ENCODE measurements at regions not wholly inside any gene's neighbourhood (a gene's known extent, or its start where the extent isn't known, plus 50 kb on each side); places are given as distances from the start of the nearest gene placed in this dataset.
A peak's percentile ranks its signal among the peaks of the same experiment; 100 is the strongest.

DNA sequence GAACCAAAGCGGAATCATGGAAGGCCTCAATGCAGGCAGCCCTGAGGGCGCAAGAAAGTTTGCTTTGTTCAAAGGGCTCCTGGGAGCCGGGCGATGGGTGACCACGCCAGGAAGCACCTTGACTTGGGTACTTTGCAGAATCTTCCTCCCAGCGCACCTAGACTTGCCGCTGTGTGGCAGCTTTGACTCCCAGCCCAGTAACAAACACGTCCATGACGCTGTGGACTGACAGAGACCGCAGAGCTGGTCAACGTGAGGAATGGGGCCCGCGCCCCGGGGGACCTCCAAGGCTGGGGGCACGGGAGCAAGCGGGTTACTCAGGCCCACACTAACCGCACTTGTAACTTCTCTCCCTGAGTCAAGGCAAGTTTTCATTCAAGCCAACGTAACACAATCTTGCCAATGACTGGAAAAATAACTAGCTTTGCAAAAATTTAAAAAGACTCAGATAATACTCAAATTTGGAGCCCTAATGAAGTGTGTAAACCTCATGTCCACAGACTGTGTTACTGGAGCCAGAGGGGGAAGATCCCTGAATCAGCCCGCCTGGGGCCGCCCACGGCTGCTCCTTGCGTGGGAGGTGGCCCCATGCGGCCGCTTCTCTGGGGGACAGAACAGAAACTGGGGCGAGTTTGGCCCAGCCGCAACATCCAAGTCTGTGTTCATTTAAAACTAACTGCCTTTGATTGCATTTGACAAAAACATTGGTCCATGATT is 130.8 kb downstream of the DNAJB6 start:
- peaks cover 33% of the 10 kb centered on the region for H3K27me3 Mint-ChIP-seq
- no peak for ATAC-seq
- H3K4me1 Mint-ChIP-seq = no peaks in the 10 kb centered on the region
- peaks cover 3% of the 10 kb centered on the region for H3K9me3 Mint-ChIP-seq
- H3K4me3 Mint-ChIP-seq = no peak overlapping the region
- no peaks in the 10 kb centered on the region for H3K36me3 Mint-ChIP-seq
- no peak overlapping the region for H3K27ac Mint-ChIP-seq

DNA sequence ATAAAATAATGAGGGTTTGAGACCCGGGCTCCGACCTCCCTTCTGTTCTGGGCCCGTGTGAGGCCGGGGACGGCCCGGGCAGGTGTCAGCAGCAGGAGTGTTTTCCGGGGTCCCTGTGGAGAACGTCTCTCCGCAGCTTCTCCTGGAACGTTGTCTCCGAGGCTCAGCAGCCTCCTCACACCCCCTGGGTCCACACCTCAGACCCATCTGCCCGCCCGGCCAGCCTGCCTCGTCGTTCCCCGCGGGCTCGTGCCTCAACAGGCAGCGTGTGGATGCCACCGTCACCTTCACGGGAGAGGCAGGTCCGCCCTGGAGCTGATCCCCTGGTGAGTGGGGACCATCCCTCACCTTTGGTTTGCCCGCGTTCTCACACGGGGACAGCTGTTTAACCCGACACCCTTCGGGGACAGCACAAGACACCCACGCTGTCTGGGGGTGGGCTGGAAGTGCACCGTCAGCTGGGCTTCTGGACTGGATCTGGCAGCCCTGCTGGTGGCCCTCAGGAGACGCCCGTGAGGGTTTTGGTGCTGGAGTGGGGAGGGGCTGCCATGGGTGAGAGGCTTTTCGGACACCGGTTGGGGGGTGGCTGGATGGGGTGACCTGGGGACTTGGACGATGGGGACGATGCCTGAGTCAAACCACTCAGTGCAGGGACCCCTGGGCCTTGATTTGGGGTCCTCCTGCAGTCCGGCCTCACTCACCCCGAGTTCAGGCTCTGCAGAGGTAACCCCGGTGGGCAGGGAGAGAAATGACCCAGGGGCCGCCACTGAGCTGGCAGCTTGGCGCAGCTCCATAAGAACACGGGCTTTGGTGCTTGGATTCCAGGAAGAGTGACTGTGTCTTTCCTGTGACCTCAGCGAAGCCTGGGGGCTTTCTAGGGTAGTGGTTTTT is 131.7 kb downstream of the DNAJB6 start:
- H3K9me3 Mint-ChIP-seq = peaks cover 10% of the 10 kb centered on the region
- H3K4me3 Mint-ChIP-seq = no peak overlapping the region
- peaks cover 27% of the 10 kb centered on the region for H3K27me3 Mint-ChIP-seq
- H3K36me3 Mint-ChIP-seq = no peaks in the 10 kb centered on the region
- H3K27ac Mint-ChIP-seq = no peak overlapping the region
- H3K4me1 Mint-ChIP-seq = no peaks in the 10 kb centered on the region
- ATAC-seq = no peak

DNA sequence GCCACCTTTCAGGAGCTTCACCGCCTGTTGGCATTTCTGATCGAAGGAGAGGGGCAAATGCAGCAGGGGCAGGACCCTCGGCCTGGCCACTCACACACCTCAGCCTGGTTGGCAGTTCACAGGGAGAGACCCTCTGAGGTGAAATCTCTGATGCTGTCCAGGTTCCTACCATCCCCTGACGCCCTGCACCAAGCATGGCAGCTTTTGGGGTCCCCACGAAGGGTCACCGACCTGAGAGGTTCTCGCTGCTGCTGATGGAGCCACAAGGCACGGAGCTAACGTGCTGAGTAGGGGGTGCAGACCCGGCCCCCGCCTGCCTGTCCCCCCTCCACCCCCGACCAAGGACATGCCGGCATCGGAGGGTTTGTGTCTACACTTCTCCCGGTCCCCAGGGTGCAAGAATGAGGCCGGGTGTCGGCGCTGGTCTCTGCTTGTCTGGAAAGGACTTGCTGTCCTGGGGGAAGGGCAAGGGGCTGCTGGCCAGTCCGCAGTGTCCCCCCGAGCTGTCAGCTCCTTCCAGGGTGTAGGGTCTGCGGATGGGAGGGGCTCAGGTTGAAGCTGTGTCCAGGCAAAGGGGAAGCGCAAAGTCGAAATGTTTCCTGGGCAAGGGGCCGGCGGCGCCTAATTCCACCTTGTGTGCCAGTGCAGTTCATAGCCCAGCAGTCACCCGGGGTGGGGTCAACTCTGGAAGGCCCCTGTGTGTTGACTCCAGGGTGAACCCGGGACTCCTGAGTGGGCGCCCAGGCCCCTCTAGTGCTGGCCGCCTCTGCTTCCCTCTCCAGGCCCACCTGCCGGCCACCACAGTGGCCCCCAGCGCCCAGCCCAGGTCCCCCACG is 132.6 kb downstream of the DNAJB6 start:
- Mint-ChIP-seq H3K27ac (no peak overlapping the region), H3K9me3 (peaks cover 15% of the 10 kb centered on the region), H3K36me3 (no peaks in the 10 kb centered on the region), H3K27me3 (peaks cover 24% of the 10 kb centered on the region), H3K4me1 (no peaks in the 10 kb centered on the region), H3K4me3 (no peak overlapping the region)
- peak; percentile 10 for ATAC-seq

DNA sequence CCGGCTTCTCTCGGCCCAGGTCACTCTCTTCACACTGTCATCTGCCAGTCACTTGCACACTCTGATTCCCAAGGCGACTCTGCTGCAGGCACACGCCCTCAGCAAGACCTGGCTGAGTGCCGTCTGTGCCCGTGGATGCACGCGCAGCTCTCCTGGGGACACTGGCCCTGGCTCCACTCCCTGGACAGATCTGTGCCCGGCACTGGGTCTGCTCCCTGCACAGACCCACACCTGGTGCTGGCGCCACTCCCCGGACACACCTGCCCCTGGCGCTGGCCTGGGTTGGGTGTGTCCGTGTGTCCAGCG is 133.2 kb downstream of the DNAJB6 start:
- Mint-ChIP-seq H3K36me3 (no peaks in the 10 kb centered on the region), H3K27ac (no peak overlapping the region), H3K9me3 (peaks cover 17% of the 10 kb centered on the region), H3K27me3 (peaks cover 18% of the 10 kb centered on the region), H3K4me1 (no peaks in the 10 kb centered on the region), H3K4me3 (no peak overlapping the region)
- ATAC-seq = no peak

DNA sequence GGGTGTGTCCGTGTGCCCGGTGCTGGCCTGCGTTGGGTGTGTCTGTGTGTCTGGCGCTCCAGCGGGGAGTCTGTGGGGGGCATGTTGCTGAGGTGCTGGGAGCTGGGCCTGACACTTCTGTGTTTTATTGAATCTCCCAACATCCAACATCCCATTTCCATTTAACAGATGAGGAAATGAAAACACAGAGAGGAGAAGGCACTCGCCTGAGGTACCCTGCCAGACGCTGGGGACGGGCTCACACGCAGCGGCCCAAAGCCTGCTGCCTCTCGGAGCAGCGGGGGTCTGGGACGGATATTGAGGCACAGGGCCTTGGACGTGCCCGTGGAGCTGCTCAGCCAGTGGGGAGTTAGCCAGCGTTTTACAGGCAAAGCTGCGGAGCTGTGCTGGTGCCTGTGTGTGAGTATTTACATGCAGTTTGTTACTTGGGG is 133.9 kb downstream of the DNAJB6 start:
- Mint-ChIP-seq H3K4me1 (no peaks in the 10 kb centered on the region), H3K9me3 (peaks cover 17% of the 10 kb centered on the region), H3K4me3 (no peak overlapping the region), H3K36me3 (no peaks in the 10 kb centered on the region), H3K27me3 (peaks cover 12% of the 10 kb centered on the region), H3K27ac (no peak overlapping the region)
- ATAC-seq = no peak

DNA sequence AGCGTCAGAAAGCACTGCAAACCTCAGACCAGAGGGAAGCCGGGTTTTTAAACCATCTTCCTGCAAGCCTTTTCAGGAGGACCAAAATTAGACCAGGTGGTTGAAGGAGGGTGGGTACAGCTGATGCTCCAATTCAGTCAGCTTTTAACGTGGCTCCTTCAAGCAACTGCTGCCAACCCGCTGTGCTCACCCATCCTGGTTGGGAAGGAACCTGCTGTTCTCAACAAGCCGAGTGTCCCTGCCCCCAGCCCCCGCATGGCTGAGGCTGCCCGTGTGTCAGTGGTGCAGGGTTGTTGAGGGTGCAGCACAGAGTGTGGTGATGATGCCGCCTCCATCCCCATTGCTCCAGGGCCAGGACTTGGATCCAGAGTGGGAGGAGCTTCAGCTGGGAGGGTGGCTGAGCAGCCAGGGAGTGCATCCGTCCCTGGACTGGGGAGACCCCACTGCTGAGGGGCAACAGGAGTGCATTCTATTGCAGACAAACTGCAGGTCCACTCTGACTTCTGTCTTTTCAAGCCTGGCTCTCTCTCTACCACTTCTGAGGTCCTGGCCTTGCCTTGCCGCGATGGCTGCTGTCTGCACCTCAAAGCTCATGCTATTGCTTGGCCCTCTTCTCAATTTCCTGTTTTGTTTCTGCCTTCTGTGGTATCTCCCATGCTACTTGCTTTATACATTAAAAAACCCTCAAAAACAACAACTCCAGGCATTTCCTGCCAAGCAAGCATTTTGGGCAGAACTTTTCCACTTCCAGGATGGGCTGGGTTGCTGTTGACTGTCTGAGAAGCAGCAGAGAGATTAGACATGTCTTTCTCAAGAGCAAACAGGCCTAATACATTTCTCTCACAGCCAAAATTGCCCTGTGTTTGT is 134.7 kb downstream of the DNAJB6 start:
- Mint-ChIP-seq H3K4me1 (no peaks in the 10 kb centered on the region), H3K27me3 (peaks cover 4% of the 10 kb centered on the region), H3K27ac (no peak overlapping the region), H3K9me3 (peaks cover 17% of the 10 kb centered on the region), H3K4me3 (no peak overlapping the region), H3K36me3 (no peaks in the 10 kb centered on the region)
- ATAC-seq = no peak

DNA sequence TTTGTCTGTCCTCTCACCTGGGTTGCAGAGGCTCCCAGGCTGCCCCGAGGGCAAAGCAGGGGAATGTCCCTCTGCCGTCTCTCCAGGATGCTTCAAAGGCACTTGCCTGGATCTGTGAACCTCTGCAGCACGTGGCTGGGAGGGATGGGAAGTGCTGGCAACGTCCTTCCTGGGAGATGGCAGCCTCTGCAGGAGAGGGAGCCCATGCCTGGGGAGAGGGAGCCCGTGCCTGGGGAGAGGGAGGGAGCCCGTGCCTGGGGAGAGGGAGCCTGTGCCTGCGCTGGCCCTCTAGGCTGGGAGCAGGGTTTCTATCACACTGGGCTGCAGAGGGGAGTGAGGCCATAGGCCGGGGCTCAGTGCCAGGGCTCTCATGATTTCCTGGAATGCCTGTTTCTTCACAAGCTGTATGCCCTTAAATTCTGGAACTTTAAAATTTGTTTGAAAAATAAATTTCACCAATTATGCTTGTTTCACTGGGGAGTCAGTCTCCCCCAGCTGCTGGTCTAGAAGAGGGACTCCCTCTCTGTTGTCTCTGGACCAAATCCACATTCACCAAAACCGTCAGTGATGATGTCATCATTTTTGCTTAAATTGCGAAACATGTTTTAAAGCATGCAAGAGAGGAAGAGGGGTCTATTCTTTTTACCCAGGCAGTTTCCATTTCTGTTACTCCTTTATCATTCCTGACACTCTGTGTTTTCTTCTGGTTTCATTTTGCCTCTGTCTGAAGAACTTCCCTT is 135.7 kb downstream of the DNAJB6 start:
- no peak for ATAC-seq
- Mint-ChIP-seq H3K9me3 (peaks cover 17% of the 10 kb centered on the region), H3K4me1 (no peaks in the 10 kb centered on the region), H3K27ac (no peak overlapping the region), H3K36me3 (no peaks in the 10 kb centered on the region), H3K27me3 (no peaks in the 10 kb centered on the region), H3K4me3 (no peak overlapping the region)

DNA sequence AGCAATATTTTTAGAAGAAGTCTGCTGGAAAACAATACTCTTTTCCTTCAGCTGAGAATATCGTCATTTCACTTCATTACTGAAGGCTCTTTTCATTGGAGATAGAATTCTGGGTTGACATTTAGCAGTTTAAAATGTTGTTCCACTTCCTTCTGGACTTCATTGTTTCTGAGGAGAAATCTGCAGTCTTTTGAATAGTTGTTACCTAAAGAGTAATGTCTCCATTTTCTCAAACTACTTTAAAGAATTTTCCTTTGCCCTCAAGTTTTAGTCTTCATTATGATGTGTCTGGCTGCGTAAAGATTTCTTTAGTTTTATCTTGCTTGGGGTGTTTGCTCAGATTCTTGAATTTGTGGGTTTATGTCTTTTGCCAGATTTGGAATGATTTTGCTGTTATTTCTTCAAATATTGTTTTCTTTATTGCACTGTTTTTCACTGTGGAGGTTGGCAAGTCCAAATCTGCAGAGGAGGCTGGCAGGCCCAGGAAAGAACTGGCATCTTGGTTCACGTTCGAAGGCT is 136.3 kb downstream of the DNAJB6 start:
- no peak overlapping the region for H3K27ac Mint-ChIP-seq
- H3K9me3 Mint-ChIP-seq = peaks cover 17% of the 10 kb centered on the region
- H3K27me3 Mint-ChIP-seq = peaks cover 2% of the 10 kb centered on the region
- no peak overlapping the region for H3K4me3 Mint-ChIP-seq
- no peak for ATAC-seq
- no peaks in the 10 kb centered on the region for H3K36me3 Mint-ChIP-seq
- H3K4me1 Mint-ChIP-seq = peaks cover 1% of the 10 kb centered on the region

DNA sequence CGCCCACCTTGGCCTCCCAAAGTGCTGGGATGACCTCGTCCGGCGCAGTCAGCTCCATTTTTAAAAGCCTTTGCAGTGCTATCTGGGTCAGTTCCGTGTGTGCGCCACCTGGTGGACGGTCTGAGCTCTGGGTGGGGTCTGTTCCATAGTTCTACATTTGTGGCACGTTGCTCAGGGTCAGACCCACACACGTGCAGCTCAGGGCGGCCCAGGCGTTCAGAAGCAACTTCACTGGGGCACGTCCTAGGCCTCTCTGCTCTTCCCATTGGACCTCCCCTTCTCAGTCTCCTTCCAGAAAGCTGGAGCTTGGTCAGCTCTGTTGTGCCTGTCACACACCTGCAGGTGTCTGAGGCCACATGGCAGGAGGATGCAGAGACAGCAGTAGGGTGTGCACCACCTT is 137.9 kb downstream of the DNAJB6 start:
- no peaks in the 10 kb centered on the region for H3K36me3 Mint-ChIP-seq
- H3K4me3 Mint-ChIP-seq = no peak overlapping the region
- peaks cover 7% of the 10 kb centered on the region for H3K4me1 Mint-ChIP-seq
- ATAC-seq = no peak
- peaks cover 17% of the 10 kb centered on the region for H3K9me3 Mint-ChIP-seq
- H3K27ac Mint-ChIP-seq = no peak overlapping the region
- H3K27me3 Mint-ChIP-seq = peaks cover 9% of the 10 kb centered on the region

DNA sequence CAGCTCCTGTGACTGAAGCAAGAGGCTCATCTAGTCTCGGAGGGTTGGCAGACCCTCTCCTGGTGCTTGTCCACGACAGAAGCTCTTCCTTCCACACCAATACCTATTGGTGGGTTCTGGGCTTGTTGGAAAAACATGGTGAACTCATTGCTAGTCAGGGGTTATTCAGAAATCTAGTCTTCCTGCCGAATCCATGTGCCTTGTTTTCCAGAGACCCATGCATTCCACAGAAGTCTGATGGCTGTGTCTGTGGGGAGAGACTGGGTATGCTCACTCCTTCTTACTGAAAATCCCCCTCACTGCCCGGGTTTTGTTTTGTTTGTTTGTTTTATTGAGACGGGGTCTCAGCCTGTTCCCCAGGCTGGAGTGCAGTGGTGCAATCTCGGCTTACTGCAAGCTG is 138.3 kb downstream of the DNAJB6 start:
- H3K4me3 Mint-ChIP-seq = no peak overlapping the region
- peaks cover 17% of the 10 kb centered on the region for H3K9me3 Mint-ChIP-seq
- ATAC-seq = no peak
- H3K27ac Mint-ChIP-seq = no peak overlapping the region
- H3K36me3 Mint-ChIP-seq = no peaks in the 10 kb centered on the region
- H3K4me1 Mint-ChIP-seq = peaks cover 7% of the 10 kb centered on the region
- H3K27me3 Mint-ChIP-seq = peaks cover 9% of the 10 kb centered on the region

DNA sequence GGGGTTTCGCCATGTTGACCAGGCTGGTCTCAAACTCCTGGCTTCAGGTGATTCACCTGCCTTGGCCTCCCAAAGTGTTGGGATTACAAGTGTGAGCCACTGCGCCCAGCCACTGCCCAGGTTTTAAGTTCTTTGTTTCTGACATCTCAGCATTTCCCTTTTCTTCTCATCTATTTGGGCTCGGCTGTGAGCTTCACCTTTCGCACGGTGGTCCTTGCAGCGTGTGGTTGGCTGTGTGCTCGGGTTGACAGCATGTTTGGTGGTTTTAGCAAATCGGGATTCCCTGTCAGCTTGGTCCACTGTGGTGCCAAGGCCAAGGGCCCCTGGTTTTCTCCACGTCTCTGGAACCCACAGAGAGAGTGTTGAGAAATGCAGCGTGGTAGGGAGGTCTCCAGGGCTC is 138.8 kb downstream of the DNAJB6 start:
- no peak for ATAC-seq
- H3K27ac Mint-ChIP-seq = no peak overlapping the region
- H3K4me1 Mint-ChIP-seq = peaks cover 7% of the 10 kb centered on the region

DNA sequence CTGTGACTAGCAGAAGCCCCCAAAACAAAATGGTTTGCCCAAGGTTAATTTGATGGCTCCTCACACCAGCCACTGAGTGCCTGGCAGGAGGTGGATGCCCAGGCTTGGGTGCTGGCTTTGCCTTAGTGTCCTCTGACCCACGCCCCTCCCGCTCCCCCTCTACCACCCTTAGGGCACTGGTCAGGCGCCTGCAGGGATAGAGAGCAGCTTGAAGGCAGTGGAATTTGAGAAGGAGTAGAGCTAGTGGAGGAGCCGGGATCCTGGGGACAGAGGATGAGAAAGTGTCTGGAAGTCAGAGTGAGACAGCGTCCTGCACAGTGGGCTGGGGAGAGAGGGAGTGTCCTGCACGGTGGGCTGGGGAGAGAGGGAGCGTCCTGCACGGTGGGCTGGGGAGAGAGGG is 139.4 kb downstream of the DNAJB6 start:
- peaks cover 7% of the 10 kb centered on the region for H3K4me1 Mint-ChIP-seq
- peaks cover 9% of the 10 kb centered on the region for H3K27me3 Mint-ChIP-seq
- no peak overlapping the region for H3K4me3 Mint-ChIP-seq
- H3K36me3 Mint-ChIP-seq = no peaks in the 10 kb centered on the region
- H3K27ac Mint-ChIP-seq = no peak overlapping the region
- ATAC-seq = no peak
- H3K9me3 Mint-ChIP-seq = peaks cover 17% of the 10 kb centered on the region

More for the DNA sequence above, 138.8 kb downstream of the DNAJB6 start:
- Mint-ChIP-seq H3K9me3 (peaks cover 17% of the 10 kb centered on the region), H3K36me3 (no peaks in the 10 kb centered on the region), H3K27me3 (peaks cover 9% of the 10 kb centered on the region), H3K4me3 (no peak overlapping the region)

DNA sequence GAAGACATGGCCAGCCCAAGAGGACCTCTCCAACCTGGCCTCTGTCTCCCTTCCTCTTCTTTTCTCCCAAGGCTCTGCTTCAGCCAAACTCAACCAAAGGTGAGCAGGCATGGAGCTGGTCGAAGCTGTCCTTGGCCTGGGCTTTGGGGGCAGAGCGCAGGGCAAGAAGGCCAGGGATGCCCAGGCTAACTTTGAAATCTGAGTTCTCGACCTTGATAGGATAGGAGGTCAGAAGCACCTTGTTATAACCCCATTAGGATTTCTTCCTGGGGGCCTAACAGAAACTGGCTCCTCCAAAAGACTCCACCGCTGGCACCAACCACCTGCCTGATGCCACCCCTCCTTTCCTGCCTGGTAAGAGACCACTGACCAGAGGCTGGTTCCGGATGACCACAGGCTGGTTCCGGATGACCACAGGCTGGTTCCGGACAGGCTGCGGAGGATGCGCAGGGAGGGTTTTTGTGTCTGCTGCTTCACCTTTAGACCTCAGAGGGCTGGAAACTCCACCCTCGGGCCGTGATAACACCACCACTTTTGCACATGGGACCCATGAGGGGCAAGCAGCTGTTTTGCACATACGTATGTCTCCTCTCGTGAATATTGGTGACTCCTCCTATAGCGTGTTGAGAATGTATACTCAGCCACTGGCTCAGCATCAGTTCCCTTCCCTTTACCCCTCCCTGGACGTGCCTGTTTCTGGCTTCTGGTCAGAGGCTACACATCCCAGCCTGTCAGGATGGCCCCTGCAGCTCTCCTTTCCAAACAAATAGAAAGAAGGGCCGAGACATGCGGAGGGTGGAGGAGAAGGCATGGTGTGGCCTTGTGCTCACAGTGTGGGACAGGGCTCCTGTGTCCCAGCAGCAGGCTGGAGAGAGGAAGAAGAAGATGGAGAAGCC is 140.1 kb downstream of the DNAJB6 start:
- ATAC-seq = no peak
- Mint-ChIP-seq H3K27me3 (peaks cover 9% of the 10 kb centered on the region), H3K27ac (no peak overlapping the region), H3K4me1 (peaks cover 7% of the 10 kb centered on the region), H3K9me3 (peaks cover 14% of the 10 kb centered on the region), H3K4me3 (no peak overlapping the region), H3K36me3 (no peaks in the 10 kb centered on the region)
